OCI-LY7 (cell line): ENCODE measurements at regions not wholly inside any gene's neighbourhood (a gene's known extent, or its start where the extent isn't known, plus 50 kb on each side); places are given as distances from the start of the nearest gene placed in this dataset.

ENCODE experiments used
- CTCF ChIP-seq: fragments of 200-600 bp; sonication (generic); conservative IDR thresholded peaks from 2 replicates; pipeline ENCODE4 v1.5.1; 2014; ENCODE audit warnings: mild to moderate bottlenecking, antibody characterized with exemption, low read length, moderate library complexity, mixed read lengths
- EZH2phosphoT487 ChIP-seq: fragments of 200-600 bp; sonication (generic); IDR thresholded peaks from 2 replicates; pipeline ENCODE4 v1.6.1; 2018; ENCODE audit warnings: low read depth, borderline replicate concordance, mild to moderate bottlenecking, mixed run types, antibody characterized with exemption, low read length, moderate library complexity, mixed read lengths

GRCh38 chr4:181078196-181078595 is 1165.0 kb upstream of the TENM3 start:
- TF ChIP-seq CTCF (no peak), EZH2phosphoT487 (no peak)
